GM18951 (cell line): ENCODE measurements at regions not wholly inside any gene's neighbourhood (a gene's known extent, or its start where the extent isn't known, plus 50 kb on each side); places are given as distances from the start of the nearest gene placed in this dataset.

ENCODE experiments used
- POLR2A ChIP-seq: IDR thresholded peaks from 4 replicates; pipeline ENCODE4 v1.6.1; 2011; ENCODE audit warnings: mild to moderate bottlenecking; ENCODE audit not compliant: insufficient read length, insufficient read depth; ENCODE audit errors: extremely low read depth
- in situ Hi-C: fragments of 300-500 bp; cut with MboI; formaldehyde crosslinking; loops from one replicate; pipeline ENCODE4 v1.12.0; 2022; ENCODE audit warnings: low sequenced_read_pairs, mixed read lengths, inconsistent platforms; ENCODE audit not compliant: unreplicated experiment

- TF ChIP-seq POLR2A: no peak
- in situ Hi-C loops: no loop called here
Observed at GRCh38 chr13:82698941-82699340, 1183.3 kb downstream of the SLITRK1 start.

- in situ Hi-C loops: no loop called here
- TF ChIP-seq POLR2A: no peak
Observed at GRCh38 chr13:82698383-82698782, 1183.9 kb downstream of the SLITRK1 start.

GRCh38 chr13:82693607-82694006 lies 1188.7 kb downstream of the SLITRK1 start:
- in situ Hi-C loops: no loop called here
- TF ChIP-seq POLR2A: no peak

- in situ Hi-C loops: no loop called here
- TF ChIP-seq POLR2A: no peak
Observed at GRCh38 chr13:82688400-82688994, 1193.8 kb downstream of the SLITRK1 start.

GRCh38 chr13:82687884-82688283 lies 1194.4 kb downstream of the SLITRK1 start:
- in situ Hi-C loops: no loop called here
- no peak for TF ChIP-seq POLR2A

- in situ Hi-C loops: no loop called here
- no peak for TF ChIP-seq POLR2A
Observed at GRCh38 chr13:82681535-82681934, 1200.7 kb downstream of the SLITRK1 start.

- TF ChIP-seq POLR2A: no peak
- in situ Hi-C loops: no loop called here
Observed at GRCh38 chr13:82678052-82678451, 1204.2 kb downstream of the SLITRK1 start.

GRCh38 chr13:82675024-82675423 lies 1207.2 kb downstream of the SLITRK1 start:
- in situ Hi-C loops: no loop called here
- no peak for TF ChIP-seq POLR2A

- in situ Hi-C loops: no loop called here
- TF ChIP-seq POLR2A: no peak
Observed at GRCh38 chr13:82674546-82674945, 1207.7 kb downstream of the SLITRK1 start.

- in situ Hi-C loops: no loop called here
- no peak for TF ChIP-seq POLR2A
Observed at GRCh38 chr13:82672248-82672647, 1210.0 kb downstream of the SLITRK1 start.

- TF ChIP-seq POLR2A: no peak
- in situ Hi-C loops: no loop called here
Observed at GRCh38 chr13:82664183-82664582, 1218.1 kb downstream of the SLITRK1 start.

- no peak for TF ChIP-seq POLR2A
- in situ Hi-C loops: no loop called here
Observed at GRCh38 chr13:82661126-82661525, 1221.1 kb downstream of the SLITRK1 start.

GRCh38 chr13:82658811-82659210 lies 1223.5 kb downstream of the SLITRK1 start:
- in situ Hi-C loops: no loop called here
- no peak for TF ChIP-seq POLR2A

- no peak for TF ChIP-seq POLR2A
Observed at GRCh38 chr13:82657471-82657870, 1224.8 kb downstream of the SLITRK1 start.

More at GRCh38 chr13:82657471-82657870, 1224.8 kb downstream of the SLITRK1 start:
- in situ Hi-C loops: no loop called here
